GM21786 (cell line): ENCODE measurements at regions not wholly inside any gene's neighbourhood (a gene's known extent, or its start where the extent isn't known, plus 50 kb on each side); places are given as distances from the start of the nearest gene placed in this dataset.

Experiments
- ATAC-seq: cut with Tn5 transposase; IDR thresholded peaks from one replicate; pipeline ENCODE4 v1.9.1; 2021; ENCODE audit not compliant: unreplicated experiment

GRCh38 chr17:71360301-71360700 lies 760.5 kb upstream of the SOX9 start:
- no peak for ATAC-seq

- no peak for ATAC-seq
Measured at GRCh38 chr17:71361656-71362450, 759.0 kb upstream of the SOX9 start.

- no peak for ATAC-seq
Measured at GRCh38 chr17:71363661-71364060, 757.2 kb upstream of the SOX9 start.

- no peak for ATAC-seq
Measured at GRCh38 chr17:71371809-71372208, 749.0 kb upstream of the SOX9 start.

- no peak for ATAC-seq
Measured at GRCh38 chr17:71375948-71376347, 744.9 kb upstream of the SOX9 start.

- no peak for ATAC-seq
Measured at GRCh38 chr17:71376933-71377332, 743.9 kb upstream of the SOX9 start.

- no peak for ATAC-seq
Measured at GRCh38 chr17:71378036-71378435, 742.8 kb upstream of the SOX9 start.

- no peak for ATAC-seq
Measured at GRCh38 chr17:71378741-71379140, 742.1 kb upstream of the SOX9 start.

- no peak for ATAC-seq
Measured at GRCh38 chr17:71379512-71379911, 741.3 kb upstream of the SOX9 start.

GRCh38 chr17:71380535-71380934 lies 740.3 kb upstream of the SOX9 start:
- ATAC-seq: no peak

- ATAC-seq: no peak
Measured at GRCh38 chr17:71380936-71381335, 739.9 kb upstream of the SOX9 start.

- no peak for ATAC-seq
Measured at GRCh38 chr17:71383091-71383490, 737.7 kb upstream of the SOX9 start.

GRCh38 chr17:71387456-71387855 lies 733.4 kb upstream of the SOX9 start:
- no peak for ATAC-seq

GRCh38 chr17:71392715-71393567 lies 727.9 kb upstream of the SOX9 start:
- no peak for ATAC-seq

GRCh38 chr17:71395901-71396300 lies 724.9 kb upstream of the SOX9 start:
- no peak for ATAC-seq

- no peak for ATAC-seq
Measured at GRCh38 chr17:71396711-71397110, 724.1 kb upstream of the SOX9 start.

- no peak for ATAC-seq
Measured at GRCh38 chr17:71398025-71398424, 722.8 kb upstream of the SOX9 start.

GRCh38 chr17:71398800-71399219 lies 722.0 kb upstream of the SOX9 start:
- no peak for ATAC-seq

GRCh38 chr17:71399221-71399620 lies 721.6 kb upstream of the SOX9 start:
- no peak for ATAC-seq

- ATAC-seq: no peak
Measured at GRCh38 chr17:71399649-71400048, 721.2 kb upstream of the SOX9 start.

GRCh38 chr17:71402007-71402406 lies 718.8 kb upstream of the SOX9 start:
- no peak for ATAC-seq

- no peak for ATAC-seq
Measured at GRCh38 chr17:71402661-71403141, 718.1 kb upstream of the SOX9 start.
